GM12878 (cell line): ENCODE measurements at regions not wholly inside any gene's neighbourhood (a gene's known extent, or its start where the extent isn't known, plus 50 kb on each side); places are given as distances from the start of the nearest gene placed in this dataset.

Experiments
- ATAC-seq: fragments of 200-7000 bp; cut with Tn5 transposase; 3 replicates; pipeline ENCODE4 v1.9.1; 2020; ENCODE audit warnings: mild to moderate bottlenecking, moderate library complexity
- BruUV-seq: library from RNA; stranded (reverse); fragments of 400-500 nt; replicated peaks from 2 replicates; lab custom pipeline; 2021; lab: Mats Ljungman, UMichigan
- CTCF ChIA-PET: fragments of 300-600 bp; sonication (Branson Sonifier 250); formaldehyde crosslinking; extraction: SDS; loops from one replicate; lab custom pipeline; 2021; ENCODE audit warnings: inconsistent platforms; lab: Yijun Ruan, JAX
- POLR2A ChIA-PET: fragments of 350-600 bp; formaldehyde crosslinking; extraction: SDS; loops from one replicate; lab custom pipeline; 2021; ENCODE audit warnings: inconsistent platforms; lab: Charles Lee
- RAD21 ChIA-PET: fragments of 300-600 bp; sonication (Branson Sonifier 250); formaldehyde crosslinking; loops from one replicate; lab custom pipeline; 2023; ENCODE audit warnings: antibody characterized with exemption; ENCODE audit not compliant: unreplicated experiment; lab: Charles Lee
- SMC1A ChIA-PET: fragments of 300-600 bp; sonication (Branson Sonifier 250); formaldehyde crosslinking; loops from one replicate; lab custom pipeline; 2023; ENCODE audit not compliant: unreplicated experiment, uncharacterized antibody; lab: Charles Lee
- DNase-seq: peaks from one replicate; pipeline ENCODE4 v3.0.0-alpha.2; 2011; ENCODE audit warnings: low read depth, low spot score
- FAIRE-seq: peaks from 3 replicates; lab custom pipeline; 2011; peaks lifted over from hg19 to GRCh38; lab: Jason Lieb, UNC
- H2AFZ ChIP-seq: 2 replicates; pipeline ENCODE4 v1.6.0; 2011; ENCODE audit warnings: low read depth, low read length, control low read depth; ENCODE audit not compliant: control insufficient read depth
- H3K27ac ChIP-seq: 2 replicates; pipeline ENCODE4 v1.5.1; 2011; ENCODE audit warnings: control low read depth; ENCODE audit not compliant: control insufficient read depth, insufficient read depth
- H3K27me3 ChIP-seq, 2 experiments: replicated peaks in 1 of 2; 2 replicates each; pipeline versions ENCODE4 v1.6.0 to v1.6.1; 2011; ENCODE audit warnings: low read length in 1 of 2; ENCODE audit not compliant: control insufficient read depth in 2 of 2, insufficient read depth in 2 of 2
- H3K36me3 ChIP-seq, 2 experiments: 2 replicates each; pipeline ENCODE4 v1.5.1; 2011; ENCODE audit warnings: low read length in 1 of 2; ENCODE audit not compliant: control insufficient read depth in 2 of 2, insufficient read depth in 2 of 2
- H3K4me1 ChIP-seq: 2 replicates; pipeline ENCODE4 v1.6.1; 2011; ENCODE audit warnings: mild to moderate bottlenecking, low read length, moderate library complexity, mixed read lengths; ENCODE audit not compliant: control insufficient read depth, insufficient read depth
- H3K4me2 ChIP-seq: 2 replicates; pipeline ENCODE4 v1.6.0; 2011; ENCODE audit warnings: control low read depth; ENCODE audit not compliant: control insufficient read depth, insufficient read depth
- H3K4me3 ChIP-seq: fragments of 200-600 bp; sonication (generic); 2 replicates; pipeline ENCODE4 v1.5.1; 2016
- H3K79me2 ChIP-seq: 2 replicates; pipeline ENCODE4 v1.6.0; 2011; ENCODE audit warnings: low read length; ENCODE audit not compliant: control insufficient read depth, insufficient read depth
- H3K9ac ChIP-seq: 2 replicates; pipeline ENCODE4 v1.8.0; 2011; ENCODE audit warnings: low read length, control low read depth, mixed read lengths; ENCODE audit not compliant: control insufficient read depth, insufficient read depth
- H3K9me3 ChIP-seq: replicated peaks from 3 replicates; pipeline ENCODE4 v1.5.1; 2011; ENCODE audit warnings: mild to moderate bottlenecking, low read length; ENCODE audit not compliant: control insufficient read depth, insufficient read depth
- H4K20me1 ChIP-seq: 2 replicates; pipeline ENCODE4 v1.6.0; 2011; ENCODE audit not compliant: control insufficient read depth, insufficient read depth
- EP300 ChIP-seq, 2 experiments: fragments of 150-350 bp in 1 of 2; IDR thresholded peaks; 2 replicates each; pipeline ENCODE4 v1.6.1; 2011 to 2012; ENCODE audit warnings: low read depth in 2 of 2, low read length in 2 of 2, borderline replicate concordance in 1 of 2, improper control_type of control experiment in 1 of 2, inconsistent platforms in 1 of 2; ENCODE audit not compliant: control insufficient read depth in 1 of 2
- WGBS: methylation state at CpG from one replicate; pipeline ENCODE4 v1.1.6; 2016; ENCODE audit warnings: low lambda C conversion rate; ENCODE audit not compliant: insufficient replicate concordance, insufficient coverage; ENCODE audit errors: missing lambda C conversion rate; 5-methylcytosine and 5-hydroxymethylcytosine counted together
- in situ Hi-C: fragments of 300-500 bp; cut with MboI; formaldehyde crosslinking; loops from 9 replicates; pipeline ENCODE4 v1.14.3; 2018; ENCODE audit warnings: mixed read lengths
- intact Hi-C: fragments of 100-400 bp; cut with micrococcal nuclease; formaldehyde crosslinking; loops from one replicate; pipeline ENCODE4 v1.14.2; 2022; ENCODE audit not compliant: unreplicated experiment
- TF ChIP-seq, protein P1 (sequence below): fragments of 450-650 bp; IDR thresholded peaks from 2 replicates; pipeline ENCODE4 v1.6.1; 2014; ENCODE audit warnings: mild to moderate bottlenecking
- TF ChIP-seq, protein P2 (sequence below), 3 experiments: IDR thresholded peaks in 2 of 3; conservative IDR thresholded peaks in 1 of 3; 2 replicates each; pipeline ENCODE4 v1.5.1; 2011; ENCODE audit warnings: low read depth in 3 of 3, low read length in 3 of 3, mild to moderate bottlenecking in 3 of 3, control low read depth in 2 of 3, moderate library complexity in 2 of 3, inconsistent platforms in 1 of 3, mixed read lengths in 1 of 3; ENCODE audit not compliant: control insufficient read depth in 2 of 3, insufficient read depth in 1 of 3; ENCODE audit errors: extremely low read depth in 1 of 3

DNA sequence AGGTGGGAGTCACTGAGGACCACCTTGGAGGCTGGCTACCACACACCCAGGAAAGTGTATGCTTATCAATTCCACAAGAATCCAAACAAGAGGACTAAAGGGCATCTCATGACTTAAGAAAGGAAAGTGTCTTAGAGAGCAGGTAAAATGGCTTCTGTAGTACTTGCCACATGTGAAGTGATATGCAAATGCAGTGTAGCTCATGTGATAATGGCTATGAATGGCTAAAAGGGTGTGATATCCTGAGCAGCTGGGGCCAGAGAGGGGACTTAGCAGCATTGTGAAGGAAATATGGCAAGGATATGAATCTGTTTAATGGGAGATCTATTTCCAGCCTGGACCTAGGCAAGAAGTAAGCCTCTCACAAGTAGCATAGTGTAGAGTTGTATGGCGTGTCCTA lies 90.5 kb downstream of the BUB3 start (continued):
- TF ChIP-seq, protein P1, sequence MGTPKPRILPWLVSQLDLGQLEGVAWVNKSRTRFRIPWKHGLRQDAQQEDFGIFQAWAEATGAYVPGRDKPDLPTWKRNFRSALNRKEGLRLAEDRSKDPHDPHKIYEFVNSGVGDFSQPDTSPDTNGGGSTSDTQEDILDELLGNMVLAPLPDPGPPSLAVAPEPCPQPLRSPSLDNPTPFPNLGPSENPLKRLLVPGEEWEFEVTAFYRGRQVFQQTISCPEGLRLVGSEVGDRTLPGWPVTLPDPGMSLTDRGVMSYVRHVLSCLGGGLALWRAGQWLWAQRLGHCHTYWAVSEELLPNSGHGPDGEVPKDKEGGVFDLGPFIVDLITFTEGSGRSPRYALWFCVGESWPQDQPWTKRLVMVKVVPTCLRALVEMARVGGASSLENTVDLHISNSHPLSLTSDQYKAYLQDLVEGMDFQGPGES: no peak

DNA sequence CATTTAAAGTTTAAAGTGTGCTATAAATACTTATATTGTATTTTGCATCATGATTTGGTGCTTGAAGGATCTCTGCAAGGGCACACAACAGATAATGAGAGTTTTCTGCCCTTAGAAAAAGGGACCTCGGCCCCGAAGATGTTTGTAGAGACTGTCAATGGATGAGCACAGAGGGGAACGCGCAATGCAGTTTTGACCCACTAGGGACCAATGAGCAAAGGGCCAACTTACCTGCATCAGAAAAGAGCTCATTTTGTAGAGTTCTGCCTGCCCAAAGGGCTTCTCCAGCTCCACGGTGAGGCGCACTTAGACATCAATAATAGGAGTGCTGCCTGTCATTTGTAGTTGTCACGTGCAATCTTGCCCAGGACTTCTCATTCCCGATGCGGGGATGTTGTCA lies 91.1 kb downstream of the BUB3 start:
- Histone ChIP-seq H4K20me1 (no peaks in the 10 kb centered on the region), H3K36me3 (no peaks in the 10 kb centered on the region), H2AFZ (no peak overlapping the region), H3K4me2 (no peak overlapping the region), H3K9me3 (no peaks in the 10 kb centered on the region), H3K27me3 (no peaks in the 10 kb centered on the region)
- SMC1A ChIA-PET: no interaction called here
- in situ Hi-C loops: no loop called here
- TF ChIP-seq, protein P2, sequence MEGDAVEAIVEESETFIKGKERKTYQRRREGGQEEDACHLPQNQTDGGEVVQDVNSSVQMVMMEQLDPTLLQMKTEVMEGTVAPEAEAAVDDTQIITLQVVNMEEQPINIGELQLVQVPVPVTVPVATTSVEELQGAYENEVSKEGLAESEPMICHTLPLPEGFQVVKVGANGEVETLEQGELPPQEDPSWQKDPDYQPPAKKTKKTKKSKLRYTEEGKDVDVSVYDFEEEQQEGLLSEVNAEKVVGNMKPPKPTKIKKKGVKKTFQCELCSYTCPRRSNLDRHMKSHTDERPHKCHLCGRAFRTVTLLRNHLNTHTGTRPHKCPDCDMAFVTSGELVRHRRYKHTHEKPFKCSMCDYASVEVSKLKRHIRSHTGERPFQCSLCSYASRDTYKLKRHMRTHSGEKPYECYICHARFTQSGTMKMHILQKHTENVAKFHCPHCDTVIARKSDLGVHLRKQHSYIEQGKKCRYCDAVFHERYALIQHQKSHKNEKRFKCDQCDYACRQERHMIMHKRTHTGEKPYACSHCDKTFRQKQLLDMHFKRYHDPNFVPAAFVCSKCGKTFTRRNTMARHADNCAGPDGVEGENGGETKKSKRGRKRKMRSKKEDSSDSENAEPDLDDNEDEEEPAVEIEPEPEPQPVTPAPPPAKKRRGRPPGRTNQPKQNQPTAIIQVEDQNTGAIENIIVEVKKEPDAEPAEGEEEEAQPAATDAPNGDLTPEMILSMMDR (IDR thresholded peaks at IDR 0.05 in 2 of 3, conservative IDR thresholded peaks at IDR 0.05 in 1 of 3; ENCODE audit: control insufficient read depth in 2 of 3, extremely low read depth in 1 of 3, insufficient read depth in 1 of 3, low read depth in 3 of 3, low read length in 3 of 3): 0 out of 6 replicates have a peak, but pooled peaks of 1 of the 3 experiments have one; percentile 21
- TF ChIP-seq EP300 (IDR thresholded peaks at IDR 0.05; ENCODE audit: borderline replicate concordance in 1 of 2, control insufficient read depth in 1 of 2, low read depth in 2 of 2, low read length in 2 of 2): no peak
- TF ChIP-seq, all 136 proteins: peak for 1
- 98% methylated on average over 9 of the region's 9 CpGs for WGBS
- Histone ChIP-seq H3K27ac (no peak overlapping the region), H3K4me1 (peaks cover 5% of the 10 kb centered on the region; the same call in 1 of the 2 replicates), H3K9ac (no peak overlapping the region), H3K79me2 (no peaks in the 10 kb centered on the region), H3K4me3 (no peak overlapping the region)
- POLR2A ChIA-PET: no interaction called here
- DNase-seq: no peak
- RAD21 ChIA-PET: no interaction called here
- no peak for FAIRE-seq
- CTCF ChIA-PET: interaction anchor here (0.8 kb wide), 1 partner anchor 230 kb away, joined by 3 read pairs; no protein-coding TSS in a partner anchor
- no TSS peak for BruUV-seq
- intact Hi-C loops: no loop called here
- ATAC-seq: no peak
